Adrenal gland (tissue), 5 donors: ENCODE measurements at regions not wholly inside any gene's neighbourhood (a gene's known extent, or its start where the extent isn't known, plus 50 kb on each side); places are given as distances from the start of the nearest gene placed in this dataset.

Experiments
- CTCF ChIP-seq, 6 experiments: fragments of 450-650 bp in 4 of 6; fragments of 200-600 bp in 2 of 6; sonication (generic) in 1 of 6; IDR thresholded peaks; 1 replicate in 5 of 6; 2 replicates in 1 of 6; pipeline versions ENCODE4 v1.5.1 to v1.8.0; 2016 to 2021; ENCODE audit warnings: antibody characterized with exemption in 6 of 6, mild to moderate bottlenecking in 2 of 6, moderate library complexity in 1 of 6
- POLR2A ChIP-seq, 2 donors: fragments of 450-650 bp; IDR thresholded peaks; one replicate each; pipeline ENCODE4 v1.6.1; 2017; ENCODE audit warnings: antibody characterized with exemption in 2 of 2, mild to moderate bottlenecking in 2 of 2, moderate library complexity in 1 of 2
- donor health status: DM: no; HTN: no; CAD: no.

GRCh38 chr1:157277281-157277680, 139.1 kb upstream of the ETV3 start:
- no peak for TF ChIP-seq CTCF (IDR thresholded peaks at IDR 0.05)
- TF ChIP-seq POLR2A (IDR thresholded peaks at IDR 0.05) = no peak
